Tibial nerve (tissue), 3 donors: ENCODE measurements at regions not wholly inside any gene's neighbourhood (a gene's known extent, or its start where the extent isn't known, plus 50 kb on each side); places are given as distances from the start of the nearest gene placed in this dataset.

Source experiments
- POLR2A ChIP-seq, 2 donors: fragments of 450-650 bp; IDR thresholded peaks; one replicate each; pipeline ENCODE4 v1.6.1; 2017; ENCODE audit warnings: antibody characterized with exemption in 2 of 2, mild to moderate bottlenecking in 2 of 2, moderate library complexity in 2 of 2
- TF ChIP-seq, protein P1 (sequence below), 5 experiments: fragments of 200-600 bp in 3 of 5; fragments of 450-650 bp in 2 of 5; sonication (generic) in 3 of 5; IDR thresholded peaks; one replicate each; pipeline ENCODE4 v1.5.1; 2016 to 2019; ENCODE audit warnings: antibody characterized with exemption in 5 of 5, mild to moderate bottlenecking in 3 of 5, moderate library complexity in 2 of 5

DNA sequence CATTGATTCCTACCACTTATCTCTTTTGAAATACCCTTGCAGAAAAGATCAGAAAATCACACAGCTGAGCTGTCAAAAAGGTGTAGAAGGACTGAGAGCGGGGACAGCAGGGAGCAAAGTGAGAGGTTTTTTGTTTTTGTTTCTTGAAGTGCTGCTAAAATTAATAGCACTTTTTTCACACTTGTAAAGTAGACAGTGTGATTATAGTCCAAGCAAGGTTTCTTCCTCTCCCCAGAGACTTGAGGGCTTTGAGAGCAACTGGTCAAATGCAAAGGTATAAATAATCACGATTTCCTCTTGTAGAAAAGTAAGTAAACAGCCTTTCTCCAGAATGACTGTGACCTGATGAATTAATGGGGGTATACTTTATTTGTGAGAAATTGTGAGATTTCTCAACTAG lies 326.9 kb downstream of the ZNF608 start:
- TF ChIP-seq, protein P1, sequence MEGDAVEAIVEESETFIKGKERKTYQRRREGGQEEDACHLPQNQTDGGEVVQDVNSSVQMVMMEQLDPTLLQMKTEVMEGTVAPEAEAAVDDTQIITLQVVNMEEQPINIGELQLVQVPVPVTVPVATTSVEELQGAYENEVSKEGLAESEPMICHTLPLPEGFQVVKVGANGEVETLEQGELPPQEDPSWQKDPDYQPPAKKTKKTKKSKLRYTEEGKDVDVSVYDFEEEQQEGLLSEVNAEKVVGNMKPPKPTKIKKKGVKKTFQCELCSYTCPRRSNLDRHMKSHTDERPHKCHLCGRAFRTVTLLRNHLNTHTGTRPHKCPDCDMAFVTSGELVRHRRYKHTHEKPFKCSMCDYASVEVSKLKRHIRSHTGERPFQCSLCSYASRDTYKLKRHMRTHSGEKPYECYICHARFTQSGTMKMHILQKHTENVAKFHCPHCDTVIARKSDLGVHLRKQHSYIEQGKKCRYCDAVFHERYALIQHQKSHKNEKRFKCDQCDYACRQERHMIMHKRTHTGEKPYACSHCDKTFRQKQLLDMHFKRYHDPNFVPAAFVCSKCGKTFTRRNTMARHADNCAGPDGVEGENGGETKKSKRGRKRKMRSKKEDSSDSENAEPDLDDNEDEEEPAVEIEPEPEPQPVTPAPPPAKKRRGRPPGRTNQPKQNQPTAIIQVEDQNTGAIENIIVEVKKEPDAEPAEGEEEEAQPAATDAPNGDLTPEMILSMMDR (IDR thresholded peaks at IDR 0.05) = no peak
- TF ChIP-seq POLR2A (IDR thresholded peaks at IDR 0.05) = no peak
